ENCODE measurements at regions not wholly inside any gene's neighbourhood (a gene's known extent, or its start where the extent isn't known, plus 50 kb on each side); places are given as distances from the start of the nearest gene placed in this dataset.
"Not testable (repeated sequence)": the region's sequence is repeated elsewhere in the genome, so short reads cannot be mapped to it uniquely, and the experiment has no call there.

DNA sequence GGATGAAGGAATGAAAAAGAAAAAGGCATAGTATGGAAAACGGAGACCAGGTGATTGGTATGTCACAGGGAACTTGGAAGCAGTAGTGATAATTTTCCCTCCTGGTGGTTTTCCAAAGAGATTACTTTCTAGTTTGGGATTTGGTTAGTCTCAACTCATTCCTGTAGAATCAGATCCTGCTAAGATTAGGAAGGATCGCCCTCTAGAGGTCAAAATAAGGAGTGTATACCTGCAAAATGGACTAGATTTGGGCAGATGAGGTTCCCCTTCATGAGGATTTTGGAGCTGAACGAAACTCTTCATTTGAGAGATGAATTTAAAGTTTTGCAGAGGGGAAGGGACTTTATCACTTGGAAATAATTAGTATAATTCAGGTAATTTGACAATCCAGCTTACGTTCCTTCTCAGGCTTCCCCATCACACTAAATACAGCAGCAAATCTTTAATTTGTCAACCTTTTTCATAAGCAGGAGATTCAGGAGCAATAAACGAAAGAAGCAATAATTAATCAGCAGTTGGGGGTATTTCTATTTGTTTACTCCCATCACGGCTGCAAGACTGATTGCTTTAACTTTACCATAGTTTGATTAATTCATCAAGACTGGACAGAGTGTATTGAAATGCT is 65.2 kb downstream of the CCDC195 start:
- peak; percentile 75 for DNase-seq (ENCODE audit: low spot score)

GRCh38 chr2:224647684-224648083 is 62.5 kb upstream of the CUL3 start:
- not testable (repeated sequence) for DNase-seq (ENCODE audit: low spot score)

GRCh38 chr2:224646242-224646846 is 61.2 kb upstream of the CUL3 start:
- peak; percentile 9 for DNase-seq (ENCODE audit: low spot score)

DNA sequence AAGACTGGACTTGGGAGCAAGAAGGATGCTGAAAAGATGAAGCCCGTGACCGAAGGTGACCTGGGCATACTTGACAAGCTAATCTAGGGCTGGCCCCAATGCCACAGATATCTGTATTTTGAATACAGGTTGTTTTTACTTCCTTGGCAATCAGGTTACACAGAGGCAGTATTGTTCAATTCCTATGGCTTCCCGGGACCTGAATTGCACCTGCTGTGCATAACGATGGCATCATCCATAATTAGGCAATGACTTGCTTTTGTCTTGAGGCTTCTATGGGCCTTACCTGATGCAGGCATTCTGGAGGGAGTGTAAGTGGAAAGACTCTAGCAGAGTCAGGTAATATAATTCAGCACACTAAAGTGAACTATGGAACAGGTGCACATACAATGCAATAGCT is 60.6 kb upstream of the CUL3 start:
- no peak for DNase-seq (ENCODE audit: low spot score)

GRCh38 chr2:224640679-224641078 is 55.5 kb upstream of the CUL3 start:
- no peak for DNase-seq (ENCODE audit: low spot score)

DNA sequence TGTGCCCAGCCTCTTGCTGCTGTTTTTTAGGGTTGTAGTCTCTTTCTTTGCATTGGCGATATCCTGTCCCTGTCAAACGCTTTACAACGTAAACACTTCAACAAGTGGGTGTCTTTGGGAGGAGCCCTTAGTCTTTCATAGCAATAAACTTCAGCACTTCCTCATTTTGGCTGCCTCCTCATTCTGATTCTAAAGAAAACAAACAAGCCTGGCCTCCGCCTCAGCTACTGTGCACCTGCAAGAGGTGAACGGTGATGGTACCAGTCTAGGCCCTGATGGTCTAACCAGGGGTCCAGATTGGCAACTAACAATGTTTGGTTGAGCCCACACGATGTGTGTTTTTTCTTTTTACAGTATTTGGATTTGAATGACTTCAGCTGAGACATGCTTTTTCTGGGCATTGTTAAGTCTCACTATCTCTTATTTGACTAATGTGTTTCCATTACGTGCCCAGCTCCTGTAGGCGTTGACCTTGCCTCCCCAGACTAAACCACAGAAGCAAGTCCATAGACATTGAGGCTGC is 53.2 kb upstream of the CUL3 start:
- no peak for DNase-seq (ENCODE audit: low spot score)

All from Ammon's horn (tissue), 1 donor.